ENCODE measurements at regions not wholly inside any gene's neighbourhood (a gene's known extent, or its start where the extent isn't known, plus 50 kb on each side); places are given as distances from the start of the nearest gene placed in this dataset.

GRCh38 chr3:76788206-76788605, 251.7 kb upstream of the ROBO2 start:
- no peak for TF ChIP-seq EZH2 (IDR thresholded peaks at IDR 0.05; ENCODE audit: borderline replicate concordance, control insufficient read depth, low read depth, low read length)
- TF ChIP-seq POLR2A (IDR thresholded peaks at IDR 0.05; ENCODE audit: low read depth, low read length): no peak
- TF ChIP-seq CTCF (IDR thresholded peaks at IDR 0.05 in 2 of 3, conservative IDR thresholded peaks at IDR 0.05 in 1 of 3; ENCODE audit: control insufficient read depth in 2 of 3, extremely low read depth in 1 of 3, insufficient read depth in 1 of 3, low read depth in 3 of 3, low read length in 3 of 3): no peak
- no peak for TF ChIP-seq RBBP5 (conservative IDR thresholded peaks at IDR 0.05)
- no peak for TF ChIP-seq RAD21 (IDR thresholded peaks at IDR 0.05; ENCODE audit: insufficient read depth, low read depth, low read length)
- TF ChIP-seq SUPT20H (IDR thresholded peaks at IDR 0.05; ENCODE audit: borderline replicate concordance, control insufficient read depth, low read depth, low read length): no peak
- no peak for TF ChIP-seq SMAD1 (IDR thresholded peaks at IDR 0.05; ENCODE audit: low read depth, partially characterized antibody)
- TF ChIP-seq SUZ12 (IDR thresholded peaks at IDR 0.05; ENCODE audit: unreplicated experiment): no peak
- TF ChIP-seq SRF (IDR thresholded peaks at IDR 0.05; ENCODE audit: low read depth in 2 of 2, low read length in 2 of 2): no peak
